ENCODE measurements at regions not wholly inside any gene's neighbourhood (a gene's known extent, or its start where the extent isn't known, plus 50 kb on each side); places are given as distances from the start of the nearest gene placed in this dataset.

GRCh38 chr12:65598688-65599087, 225.6 kb upstream of the HMGA2 start:
- no peak for TF ChIP-seq CTCF (IDR thresholded peaks at IDR 0.05)
- TF ChIP-seq POLR2A (IDR thresholded peaks at IDR 0.05), result no peak

All from uterus (tissue), 2 donors.